Retina (tissue), 1 donor: ENCODE measurements at regions not wholly inside any gene's neighbourhood (a gene's known extent, or its start where the extent isn't known, plus 50 kb on each side); places are given as distances from the start of the nearest gene placed in this dataset.

Experiments used
- DNase-seq: peaks from one replicate; pipeline ENCODE4 v3.0.0-alpha.2; 2016

GRCh38 chr11:115556984-115557383 lies 52.8 kb upstream of the CADM1 start:
- DNase-seq = peak; percentile 44

GRCh38 chr11:115555336-115556090 lies 51.3 kb upstream of the CADM1 start:
- DNase-seq = no peak
